Mammary epithelial cell (primary cell): ENCODE measurements at regions not wholly inside any gene's neighbourhood (a gene's known extent, or its start where the extent isn't known, plus 50 kb on each side); places are given as distances from the start of the nearest gene placed in this dataset.

Experiments used
- CTCF ChIP-seq, 2 donors: IDR thresholded peaks in 1 of 2; conservative IDR thresholded peaks in 1 of 2; 2 replicates each; pipeline ENCODE4 v1.5.1; 2011 to 2012; ENCODE audit warnings: inconsistent platforms in 2 of 2, low read length in 2 of 2, mild to moderate bottlenecking in 2 of 2, control low read depth in 1 of 2, low read depth in 1 of 2; ENCODE audit not compliant: insufficient read depth in 1 of 2; ENCODE audit errors: extremely low read depth in 1 of 2
- EZH2 ChIP-seq: IDR thresholded peaks from 2 replicates; pipeline ENCODE4 v1.6.1; 2012; ENCODE audit warnings: low read length, inconsistent platforms, borderline replicate concordance

- TF ChIP-seq CTCF (conservative IDR thresholded peaks at IDR 0.05 in 1 of 2, IDR thresholded peaks at IDR 0.05 in 1 of 2; ENCODE audit: extremely low read depth in 1 of 2, insufficient read depth in 1 of 2, low read depth in 1 of 2, low read length in 2 of 2) (no peak), EZH2 (no peak)
These were observed 71.1 kb upstream of the SESTD1 start for GRCh38 chr2:179335732-179336131.
